D721Med (cell line): ENCODE measurements at regions not wholly inside any gene's neighbourhood (a gene's known extent, or its start where the extent isn't known, plus 50 kb on each side); places are given as distances from the start of the nearest gene placed in this dataset.
A peak's percentile ranks its signal among the peaks of the same experiment; 100 is the strongest.

Experiments used
- DNase-seq: peaks from one replicate; pipeline ENCODE4 v3.0.0; 2011; ENCODE audit warnings: low spot score; ENCODE audit not compliant: insufficient read length
- FAIRE-seq: peaks from 2 replicates; lab custom pipeline; 2011; peaks lifted over from hg19 to GRCh38; lab: Jason Lieb, UNC
- CTCF ChIP-seq: IDR thresholded peaks from 2 replicates; pipeline ENCODE4 v1.5.1; 2012; ENCODE audit warnings: mild to moderate bottlenecking, control low read depth; ENCODE audit not compliant: insufficient read depth; ENCODE audit errors: missing control alignments

- DNase-seq: no peak
- TF ChIP-seq CTCF: no peak
- peak; percentile 46 for FAIRE-seq
Observed at GRCh38 chr1:219726480-219727272, 113.8 kb upstream of the ZC3H11B start.

- no peak for DNase-seq
- TF ChIP-seq CTCF: no peak
- no peak for FAIRE-seq
Observed at GRCh38 chr1:219724440-219724839, 111.5 kb upstream of the ZC3H11B start.

GRCh38 chr1:219717536-219717935 is 104.6 kb upstream of the ZC3H11B start:
- no peak for TF ChIP-seq CTCF
- DNase-seq (no peak), FAIRE-seq (peak; percentile 38)

- TF ChIP-seq CTCF: no peak
- DNase-seq: no peak
- no peak for FAIRE-seq
Observed at GRCh38 chr1:219716611-219717114, 103.8 kb upstream of the ZC3H11B start.

GRCh38 chr1:219713981-219714381 is 101.1 kb upstream of the ZC3H11B start:
- no peak for FAIRE-seq
- TF ChIP-seq CTCF: no peak
- DNase-seq: no peak

- no peak for DNase-seq
Observed at GRCh38 chr1:219712506-219712905, 99.6 kb upstream of the ZC3H11B start.

More at GRCh38 chr1:219712506-219712905, 99.6 kb upstream of the ZC3H11B start:
- TF ChIP-seq CTCF: no peak
- FAIRE-seq: peak; percentile 60
